Right cardiac atrium (tissue), 5 donors: ENCODE measurements at regions not wholly inside any gene's neighbourhood (a gene's known extent, or its start where the extent isn't known, plus 50 kb on each side); places are given as distances from the start of the nearest gene placed in this dataset.

Experiments
- ATAC-seq, 2 donors: fragments of 200-7000 bp; cut with Tn5 transposase; one replicate each; pipeline versions ENCODE4 v1.8.0 to v1.9.1; 2020; ENCODE audit warnings: moderate library complexity in 2 of 2, mild to moderate bottlenecking in 1 of 2
- DNase-seq, 3 donors: peaks; one replicate each; pipeline ENCODE4 v3.0.0-alpha.2; 2020
- H3K27ac ChIP-seq: one replicate; pipeline ENCODE4 v1.5.1; 2013; ENCODE audit warnings: mild to moderate bottlenecking, low read length, control low read depth, moderate library complexity
- H3K27me3 ChIP-seq: one replicate; pipeline ENCODE4 v1.6.1; 2013; ENCODE audit not compliant: control insufficient read depth, insufficient read depth
- H3K4me1 ChIP-seq: one replicate; pipeline ENCODE4 v1.6.1; 2013; ENCODE audit warnings: low read length; ENCODE audit not compliant: control insufficient read depth, insufficient read depth
- H3K4me3 ChIP-seq: one replicate; pipeline ENCODE4 v1.5.1; 2013; ENCODE audit warnings: low read length, control low read depth
- H3K9me3 ChIP-seq: one replicate; pipeline ENCODE4 v1.6.1; 2013; ENCODE audit warnings: low read length; ENCODE audit not compliant: control insufficient read depth
- WGBS: extraction: QIAGEN DNeasy Blood & Tissue Kit; methylation state at CpG from one replicate; pipeline ENCODE4 v1.1.7; 2013; 5-methylcytosine and 5-hydroxymethylcytosine counted together
- intact Hi-C, 4 donors: fragments of 100-400 bp; cut with DNase I; formaldehyde crosslinking; loops; one replicate each; pipeline versions ENCODE4 v1.11.0 to v1.14.0; 2022 to 2023
- donor health status: healthy with polysubstance abuse.
- donor health status: DM: no; HTN: yes; CAD: no.
- donor health status: DM: no; HTN: no; CAD: no.
- donor health status: DM: no; HTN: yes; CAD: no; lungs with severe emphysema.
- donor health status: DM: yes; HTN: yes; CAD: no.

- Histone ChIP-seq H3K4me3 (no peak overlapping the region), H3K27ac (no peak overlapping the region), H3K4me1 (no peaks in the 10 kb centered on the region), H3K9me3 (no peaks in the 10 kb centered on the region), H3K27me3 (no peaks in the 10 kb centered on the region)
- intact Hi-C loops = no loop called here
- 73% methylated on average over 3 of the region's 3 CpGs for WGBS
- DNase-seq (no peak), ATAC-seq (no peak)
These were observed 50.8 kb upstream of the CPOX start for GRCh38 chr3:98644168-98644567.

DNA sequence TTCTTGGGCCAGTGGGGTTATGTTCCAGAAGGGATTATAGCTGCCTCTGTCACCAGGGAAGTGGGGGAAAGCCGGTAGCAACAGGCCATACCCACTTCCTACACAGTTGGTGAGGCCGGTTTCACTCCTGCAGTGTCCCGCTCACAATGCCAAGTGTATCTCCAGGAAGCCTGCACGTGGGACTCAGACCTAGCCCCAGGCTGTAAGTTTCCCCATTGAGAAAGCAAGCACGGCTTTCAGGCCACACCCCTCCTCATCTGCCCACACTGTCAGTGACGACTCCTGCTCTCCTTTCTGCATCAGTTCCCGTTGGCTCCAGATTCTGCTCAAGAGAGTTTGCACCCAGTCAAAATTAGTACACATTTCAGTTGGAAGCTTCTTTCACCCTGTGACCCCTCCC is 51.6 kb upstream of the CPOX start:
- Histone ChIP-seq H3K4me1 (no peaks in the 10 kb centered on the region), H3K4me3 (no peak overlapping the region), H3K9me3 (no peaks in the 10 kb centered on the region), H3K27ac (no peak overlapping the region), H3K27me3 (no peaks in the 10 kb centered on the region)
- 56% methylated on average over 7 of the region's 7 CpGs for WGBS
- DNase-seq = no peak
- intact Hi-C loops = no loop called here
- ATAC-seq = no peak

DNA sequence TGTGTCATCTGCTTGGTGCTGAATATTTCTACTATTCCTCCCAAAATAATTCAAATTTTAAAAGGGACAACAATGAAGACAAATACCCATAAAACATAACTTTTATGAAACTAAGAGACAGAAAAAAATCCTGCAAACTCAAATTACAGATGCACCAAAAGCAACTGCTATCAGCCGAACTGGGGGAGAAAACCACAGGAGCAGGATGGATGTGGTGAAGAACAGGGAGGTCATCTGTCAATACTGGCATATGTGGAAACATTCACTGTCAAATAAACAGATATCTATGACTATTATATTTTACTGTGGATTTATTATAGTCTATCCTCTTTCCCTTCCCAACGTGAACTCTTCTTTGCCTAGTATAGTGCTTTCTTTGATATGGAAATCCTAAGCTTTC is 53.3 kb upstream of the CPOX start:
- no peak for DNase-seq
- ATAC-seq = no peak
- H3K9me3 ChIP-seq = no peaks in the 10 kb centered on the region
- H3K4me1 ChIP-seq = no peaks in the 10 kb centered on the region
- 74% methylated on average over 2 of the region's 2 CpGs for whole genome bisulfite sequencing
- no peak overlapping the region for H3K4me3 ChIP-seq
- no peaks in the 10 kb centered on the region for H3K27me3 ChIP-seq
- intact Hi-C loops = no loop called here
- no peak overlapping the region for H3K27ac ChIP-seq

- intact Hi-C loops = no loop called here
- no peaks in the 10 kb centered on the region for H3K27me3 ChIP-seq
These were observed 53.8 kb upstream of the CPOX start for GRCh38 chr3:98647197-98647596.

DNA sequence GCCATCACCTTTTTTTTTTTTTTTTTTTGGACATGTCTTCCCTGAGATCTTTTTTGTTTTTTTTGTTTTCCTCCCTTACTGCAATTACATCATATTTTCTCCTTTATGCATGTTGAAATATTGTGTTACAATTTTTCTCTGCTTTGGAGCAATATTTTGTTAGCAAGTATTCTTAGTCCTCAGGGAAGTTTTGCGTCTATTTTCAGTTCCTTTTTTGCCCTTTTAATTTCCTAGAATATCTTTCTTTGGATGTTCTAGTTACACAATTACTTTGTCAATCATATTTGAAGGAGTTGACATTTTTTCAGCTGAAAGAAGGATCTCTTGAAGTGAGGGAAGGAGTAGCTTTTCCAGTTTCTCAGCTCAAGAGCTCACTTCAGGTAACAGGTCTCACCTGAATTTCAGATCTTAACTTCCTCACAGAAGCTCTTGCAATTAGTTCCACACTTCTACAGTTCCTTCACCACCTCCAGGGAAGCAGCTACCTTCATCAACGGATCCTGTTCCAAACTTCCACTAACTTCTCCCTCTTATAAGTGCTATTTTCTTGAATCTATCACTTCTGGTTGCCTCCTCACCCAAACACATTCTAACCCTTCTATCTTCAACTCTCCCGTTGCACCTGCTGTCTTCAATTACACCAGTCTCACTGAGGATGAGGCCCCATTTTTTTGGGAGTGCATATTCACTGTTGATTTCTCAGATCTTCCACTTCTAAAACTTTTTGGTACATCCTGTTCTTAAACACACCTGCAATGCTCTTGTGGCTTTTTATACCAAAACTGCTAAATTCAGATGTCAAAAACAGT is 57.8 kb upstream of the CPOX start:
- intact Hi-C loops = no loop called here
- Histone ChIP-seq H3K9me3 (no peaks in the 10 kb centered on the region), H3K27me3 (no peaks in the 10 kb centered on the region), H3K4me3 (no peak overlapping the region), H3K4me1 (no peaks in the 10 kb centered on the region), H3K27ac (no peak overlapping the region)
- ATAC-seq = no peak
- DNase-seq = no peak
- WGBS = 76% methylated on average over 3 of the region's 3 CpGs

More at GRCh38 chr3:98647197-98647596, 53.8 kb upstream of the CPOX start:
- ATAC-seq (no peak), DNase-seq (no peak)
- Histone ChIP-seq H3K27ac (no peak overlapping the region), H3K4me1 (no peaks in the 10 kb centered on the region), H3K9me3 (no peaks in the 10 kb centered on the region), H3K4me3 (no peak overlapping the region)
- WGBS = 87% methylated on average over 4 of the region's 4 CpGs

DNA sequence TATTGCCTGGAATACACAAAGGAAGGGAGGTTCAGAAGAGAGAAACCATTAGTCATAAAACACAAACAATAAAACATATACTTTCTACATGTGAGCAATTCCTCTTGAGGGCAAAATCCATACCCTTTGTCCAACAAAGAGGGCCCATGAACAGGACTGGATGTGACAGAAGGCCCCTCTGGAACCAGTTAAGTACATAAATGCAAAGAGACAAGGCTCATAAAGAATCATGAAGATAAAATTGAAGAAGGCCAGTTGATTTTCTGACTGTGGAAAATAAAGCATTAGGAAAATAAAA is 58.3 kb upstream of the CPOX start:
- intact Hi-C loops = no loop called here
- no peak overlapping the region for H3K27ac ChIP-seq
- H3K9me3 ChIP-seq = no peaks in the 10 kb centered on the region
- no peak overlapping the region for H3K4me3 ChIP-seq
- ATAC-seq (no peak), DNase-seq (no peak)
- no peaks in the 10 kb centered on the region for H3K27me3 ChIP-seq
- no peaks in the 10 kb centered on the region for H3K4me1 ChIP-seq

DNA sequence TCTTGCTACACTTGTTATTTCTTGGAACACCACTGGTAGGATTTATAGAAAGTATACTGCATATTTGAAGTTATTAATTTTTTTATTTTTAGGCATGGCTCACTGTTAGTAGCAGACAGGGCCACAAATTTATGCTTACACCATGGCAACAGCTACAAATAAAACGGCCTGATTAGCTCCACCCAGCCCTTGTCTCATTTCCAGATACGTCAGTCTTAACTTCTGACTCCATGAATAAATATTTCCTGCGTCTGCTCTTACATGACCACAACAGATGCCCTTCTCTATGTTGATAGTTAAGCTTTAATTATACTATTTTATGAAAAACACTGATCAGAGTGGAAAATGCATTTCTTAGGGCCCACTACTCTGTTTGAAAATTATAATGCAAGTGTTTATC is 62.3 kb upstream of the CPOX start:
- intact Hi-C loops = no loop called here
- no peaks in the 10 kb centered on the region for H3K9me3 ChIP-seq
- no peak overlapping the region for H3K4me3 ChIP-seq
- WGBS = 45% methylated on average over 3 of the region's 3 CpGs
- H3K4me1 ChIP-seq = no peaks in the 10 kb centered on the region
- no peaks in the 10 kb centered on the region for H3K27me3 ChIP-seq
- ATAC-seq = peak; percentile 19 to 87
- DNase-seq = no peak
- no peak overlapping the region for H3K27ac ChIP-seq

DNA sequence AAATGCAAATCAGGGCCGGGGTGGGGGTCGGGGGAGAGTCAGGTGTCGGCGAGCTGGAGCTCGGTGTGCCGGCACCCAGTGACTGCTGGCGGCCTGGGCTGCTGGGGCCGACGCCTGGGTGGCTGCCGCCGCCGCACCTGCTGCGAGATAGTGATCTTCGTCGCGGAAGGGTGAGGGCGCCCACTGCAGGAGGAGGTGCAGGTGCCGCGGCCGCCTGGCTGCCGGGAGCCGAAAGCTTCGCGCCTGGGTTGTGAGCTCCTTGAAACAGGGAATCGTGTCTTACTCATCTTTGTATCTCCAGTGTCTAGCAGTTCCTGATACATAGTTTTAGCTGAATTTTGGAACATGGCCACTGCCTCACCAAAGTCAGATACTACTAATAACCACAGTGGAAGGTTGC is 64.0 kb upstream of the CPOX start:
- ATAC-seq = peak in 1 of 2 donors; percentile 45
- DNase-seq = peak in 2 of 3 donors; percentile 69 to 73
- H3K4me1 ChIP-seq = no peaks in the 10 kb centered on the region
- no peak overlapping the region for H3K4me3 ChIP-seq
- intact Hi-C loops = no loop called here
- WGBS = 10% methylated on average over 25 of the region's 25 CpGs
- no peaks in the 10 kb centered on the region for H3K9me3 ChIP-seq
- no peak overlapping the region for H3K27ac ChIP-seq
- no peaks in the 10 kb centered on the region for H3K27me3 ChIP-seq

DNA sequence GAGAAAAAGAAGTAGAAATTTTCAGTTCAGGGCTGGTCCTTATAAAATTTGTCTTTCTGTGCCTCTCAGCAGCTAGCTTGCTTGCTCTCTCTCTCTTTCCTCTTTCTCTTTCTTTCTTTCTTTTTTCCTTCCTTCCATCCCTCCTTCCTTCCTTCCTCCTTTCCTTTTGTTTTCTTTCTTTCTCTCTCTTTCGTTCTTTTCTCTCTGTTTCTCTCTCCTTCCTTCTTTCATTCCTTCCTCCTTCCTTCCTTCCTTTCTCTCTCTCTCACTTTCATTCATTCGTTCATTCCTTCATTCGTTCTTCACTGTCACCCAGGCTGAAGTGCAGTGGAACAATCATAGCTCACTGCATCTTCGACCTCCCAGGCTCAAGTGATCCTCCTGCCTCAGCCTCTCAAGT is 69.3 kb upstream of the CPOX start:
- WGBS = 86% methylated on average over 4 of the region's 4 CpGs
- no peak for DNase-seq
- ATAC-seq = no peak
- intact Hi-C loops = no loop called here
- no peaks in the 10 kb centered on the region for H3K9me3 ChIP-seq
- no peaks in the 10 kb centered on the region for H3K27me3 ChIP-seq
- H3K4me3 ChIP-seq = no peak overlapping the region
- no peaks in the 10 kb centered on the region for H3K4me1 ChIP-seq
- H3K27ac ChIP-seq = no peak overlapping the region

- intact Hi-C loops = no loop called here
- H3K4me1 ChIP-seq = no peaks in the 10 kb centered on the region
- no peak overlapping the region for H3K27ac ChIP-seq
- H3K9me3 ChIP-seq = no peaks in the 10 kb centered on the region
- no peaks in the 10 kb centered on the region for H3K27me3 ChIP-seq
- H3K4me3 ChIP-seq = no peak overlapping the region
- WGBS = 78% methylated on average over 4 of the region's 4 CpGs
- DNase-seq = no peak
- ATAC-seq = no peak
These were observed 76.6 kb upstream of the CPOX start for GRCh38 chr3:98670020-98670419.

DNA sequence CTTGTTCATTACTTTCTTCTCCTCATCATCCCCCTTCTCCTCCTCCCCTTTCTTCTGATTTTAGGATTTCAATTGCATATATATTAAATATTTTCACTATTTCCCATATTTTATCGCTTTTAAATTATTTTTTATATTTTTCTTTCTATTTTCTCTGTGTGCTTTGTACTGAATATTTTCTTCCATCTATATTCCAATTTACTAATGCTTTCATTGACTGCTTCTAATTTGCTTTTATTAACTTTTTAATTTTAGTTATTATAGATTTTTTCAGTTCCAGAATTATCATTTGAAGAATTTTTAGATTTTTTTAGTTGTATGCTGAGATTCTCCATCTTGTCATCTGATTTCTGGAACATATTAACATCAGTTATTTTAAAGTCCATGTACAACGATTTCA is 83.2 kb upstream of the ST3GAL6 start:
- no peak for ATAC-seq
- no peak overlapping the region for H3K4me3 ChIP-seq
- H3K27ac ChIP-seq = no peak overlapping the region
- no peaks in the 10 kb centered on the region for H3K9me3 ChIP-seq
- no peak for DNase-seq
- 92% methylated on average over 2 of the region's 2 CpGs for WGBS
- H3K4me1 ChIP-seq = no peaks in the 10 kb centered on the region
- intact Hi-C loops = loop anchor here in 1 of 4 donors (5.0 kb wide), 1 partner anchor 212 kb away; no protein-coding TSS in a partner anchor
- H3K27me3 ChIP-seq = no peaks in the 10 kb centered on the region

- WGBS = 98% methylated on average over 5 of the region's 5 CpGs
- intact Hi-C loops = loop anchor here in 1 of 4 donors (5.0 kb wide), 1 partner anchor 212 kb away; no protein-coding TSS in a partner anchor
- no peaks in the 10 kb centered on the region for H3K27me3 ChIP-seq
- DNase-seq (no peak), ATAC-seq (no peak)
- no peak overlapping the region for H3K27ac ChIP-seq
- no peaks in the 10 kb centered on the region for H3K9me3 ChIP-seq
- H3K4me1 ChIP-seq = no peaks in the 10 kb centered on the region
- no peak overlapping the region for H3K4me3 ChIP-seq
These were observed 82.4 kb upstream of the ST3GAL6 start for GRCh38 chr3:98680723-98681122.
